GM12878 (cell line): ENCODE measurements at regions not wholly inside any gene's neighbourhood (a gene's known extent, or its start where the extent isn't known, plus 50 kb on each side); places are given as distances from the start of the nearest gene placed in this dataset.

Experiments
- ATAC-seq: fragments of 200-7000 bp; cut with Tn5 transposase; 3 replicates; pipeline ENCODE4 v1.9.1; 2020; ENCODE audit warnings: mild to moderate bottlenecking, moderate library complexity
- BruUV-seq: library from RNA; stranded (reverse); fragments of 400-500 nt; replicated peaks from 2 replicates; lab custom pipeline; 2021; lab: Mats Ljungman, UMichigan
- CTCF ChIA-PET: fragments of 300-600 bp; sonication (Branson Sonifier 250); formaldehyde crosslinking; extraction: SDS; loops from one replicate; lab custom pipeline; 2021; ENCODE audit warnings: inconsistent platforms; lab: Yijun Ruan, JAX
- POLR2A ChIA-PET: fragments of 350-600 bp; formaldehyde crosslinking; extraction: SDS; loops from one replicate; lab custom pipeline; 2021; ENCODE audit warnings: inconsistent platforms; lab: Charles Lee
- RAD21 ChIA-PET: fragments of 300-600 bp; sonication (Branson Sonifier 250); formaldehyde crosslinking; loops from one replicate; lab custom pipeline; 2023; ENCODE audit warnings: antibody characterized with exemption; ENCODE audit not compliant: unreplicated experiment; lab: Charles Lee
- SMC1A ChIA-PET: fragments of 300-600 bp; sonication (Branson Sonifier 250); formaldehyde crosslinking; loops from one replicate; lab custom pipeline; 2023; ENCODE audit not compliant: unreplicated experiment, uncharacterized antibody; lab: Charles Lee
- DNase-seq: peaks from one replicate; pipeline ENCODE4 v3.0.0-alpha.2; 2011; ENCODE audit warnings: low read depth, low spot score
- FAIRE-seq: peaks from 3 replicates; lab custom pipeline; 2011; peaks lifted over from hg19 to GRCh38; lab: Jason Lieb, UNC
- H2AFZ ChIP-seq: 2 replicates; pipeline ENCODE4 v1.6.0; 2011; ENCODE audit warnings: low read depth, low read length, control low read depth; ENCODE audit not compliant: control insufficient read depth
- H3K27ac ChIP-seq: 2 replicates; pipeline ENCODE4 v1.5.1; 2011; ENCODE audit warnings: control low read depth; ENCODE audit not compliant: control insufficient read depth, insufficient read depth
- H3K27me3 ChIP-seq, 2 experiments: replicated peaks in 1 of 2; 2 replicates each; pipeline versions ENCODE4 v1.6.0 to v1.6.1; 2011; ENCODE audit warnings: low read length in 1 of 2; ENCODE audit not compliant: control insufficient read depth in 2 of 2, insufficient read depth in 2 of 2
- H3K36me3 ChIP-seq, 2 experiments: 2 replicates each; pipeline ENCODE4 v1.5.1; 2011; ENCODE audit warnings: low read length in 1 of 2; ENCODE audit not compliant: control insufficient read depth in 2 of 2, insufficient read depth in 2 of 2
- H3K4me1 ChIP-seq: 2 replicates; pipeline ENCODE4 v1.6.1; 2011; ENCODE audit warnings: mild to moderate bottlenecking, low read length, moderate library complexity, mixed read lengths; ENCODE audit not compliant: control insufficient read depth, insufficient read depth
- H3K4me2 ChIP-seq: 2 replicates; pipeline ENCODE4 v1.6.0; 2011; ENCODE audit warnings: control low read depth; ENCODE audit not compliant: control insufficient read depth, insufficient read depth
- H3K4me3 ChIP-seq: fragments of 200-600 bp; sonication (generic); 2 replicates; pipeline ENCODE4 v1.5.1; 2016
- H3K79me2 ChIP-seq: 2 replicates; pipeline ENCODE4 v1.6.0; 2011; ENCODE audit warnings: low read length; ENCODE audit not compliant: control insufficient read depth, insufficient read depth
- H3K9ac ChIP-seq: 2 replicates; pipeline ENCODE4 v1.8.0; 2011; ENCODE audit warnings: low read length, control low read depth, mixed read lengths; ENCODE audit not compliant: control insufficient read depth, insufficient read depth
- H3K9me3 ChIP-seq: replicated peaks from 3 replicates; pipeline ENCODE4 v1.5.1; 2011; ENCODE audit warnings: mild to moderate bottlenecking, low read length; ENCODE audit not compliant: control insufficient read depth, insufficient read depth
- H4K20me1 ChIP-seq: 2 replicates; pipeline ENCODE4 v1.6.0; 2011; ENCODE audit not compliant: control insufficient read depth, insufficient read depth
- ELK1 ChIP-seq: IDR thresholded peaks from 2 replicates; pipeline ENCODE4 v1.6.1; 2012; ENCODE audit warnings: low read depth, low read length, improper control_type of control experiment
- HSF1 ChIP-seq: fragments of 150-350 bp; IDR thresholded peaks from 2 replicates; pipeline ENCODE4 v1.6.1; 2014; ENCODE audit warnings: mild to moderate bottlenecking, low read depth, low read length
- IRF4 ChIP-seq: IDR thresholded peaks from 2 replicates; pipeline ENCODE4 v1.6.1; 2011; ENCODE audit warnings: low read depth, low read length
- JUND ChIP-seq: IDR thresholded peaks from 2 replicates; pipeline ENCODE4 v1.6.1; 2012; ENCODE audit warnings: low read depth, mild to moderate bottlenecking, low read length, improper control_type of control experiment, moderate library complexity
- MEF2A ChIP-seq: IDR thresholded peaks from 2 replicates; pipeline ENCODE4 v1.6.1; 2011; ENCODE audit warnings: low read depth, mild to moderate bottlenecking, low read length, moderate library complexity; ENCODE audit not compliant: insufficient read depth
- POU2F2 ChIP-seq: IDR thresholded peaks from 3 replicates; pipeline ENCODE4 v1.6.1; 2011; ENCODE audit warnings: low read depth, mild to moderate bottlenecking, low read length, borderline replicate concordance
- RAD51 ChIP-seq: fragments of 450-650 bp; IDR thresholded peaks from 2 replicates; pipeline ENCODE4 v1.6.1; 2016; ENCODE audit warnings: moderate library complexity, mild to moderate bottlenecking, inconsistent platforms
- SPI1 ChIP-seq: IDR thresholded peaks from 2 replicates; pipeline ENCODE4 v1.6.1; 2011; ENCODE audit warnings: low read depth, mild to moderate bottlenecking, low read length, moderate library complexity, borderline replicate concordance; ENCODE audit not compliant: insufficient read depth
- TAF1 ChIP-seq: IDR thresholded peaks from 2 replicates; pipeline ENCODE4 v1.6.1; 2011; ENCODE audit warnings: mild to moderate bottlenecking, low read depth, low read length, borderline replicate concordance
- ZBTB11 ChIP-seq: fragments of 450-650 bp; formaldehyde crosslinking; IDR thresholded peaks from 2 replicates; pipeline ENCODE4 v1.5.0; 2022; ENCODE audit warnings: mild to moderate bottlenecking, missing genetic modification characterization
- ZNF592 ChIP-seq: fragments of 450-650 bp; IDR thresholded peaks from 2 replicates; pipeline ENCODE4 v1.6.1; 2017; ENCODE audit warnings: mild to moderate bottlenecking, moderate library complexity
- in situ Hi-C: fragments of 300-500 bp; cut with MboI; formaldehyde crosslinking; loops from 9 replicates; pipeline ENCODE4 v1.14.3; 2018; ENCODE audit warnings: mixed read lengths
- intact Hi-C: fragments of 100-400 bp; cut with micrococcal nuclease; formaldehyde crosslinking; loops from one replicate; pipeline ENCODE4 v1.14.2; 2022; ENCODE audit not compliant: unreplicated experiment

GRCh38 chr3:89795506-89795905 lies 688.1 kb downstream of the EPHA3 start (continued):
- TF ChIP-seq ZNF592 (no peak), MEF2A (no peak)

- DNase-seq (no peak), ATAC-seq (no peak), FAIRE-seq (no peak)
- in situ Hi-C loops (no loop called here), intact Hi-C loops (no loop called here)
- Histone ChIP-seq H3K27ac (no peak overlapping the region), H3K4me1 (no peaks in the 10 kb centered on the region), H3K4me3 (no peak overlapping the region), H4K20me1 (no peaks in the 10 kb centered on the region), H3K36me3 (no peaks in the 10 kb centered on the region), H3K9me3 (no peaks in the 10 kb centered on the region), H3K79me2 (no peaks in the 10 kb centered on the region), H2AFZ (no peak overlapping the region), H3K9ac (no peak overlapping the region), H3K4me2 (no peak overlapping the region), H3K27me3 (no peaks in the 10 kb centered on the region)
- no TSS peak for BruUV-seq
- ChIA-PET RAD21 (no interaction called here), SMC1A (no interaction called here), CTCF (interaction anchor here (1.2 kb wide), 1 partner anchor 48 kb away, joined by 3 read pairs; no protein-coding TSS in a partner anchor), POLR2A (no interaction called here)
- TF ChIP-seq IRF4 (no peak), POU2F2 (no peak), SPI1 (no peak), TAF1 (no peak), ELK1 (no peak), JUND (no peak), RAD51 (no peak), HSF1 (no peak), ZBTB11 (no peak)
Measured at GRCh38 chr3:89802881-89803280, 695.5 kb downstream of the EPHA3 start.
